Testis (tissue), 2 donors: ENCODE measurements at regions not wholly inside any gene's neighbourhood (a gene's known extent, or its start where the extent isn't known, plus 50 kb on each side); places are given as distances from the start of the nearest gene placed in this dataset.

ENCODE experiments used
- DNase-seq: peaks from one replicate; pipeline ENCODE4 v3.0.0-alpha.2; 2019
- H3K27ac ChIP-seq, 2 donors: fragments of 200-600 bp; sonication (generic); one replicate each; pipeline ENCODE4 v1.5.1; 2019
- H3K27me3 ChIP-seq: fragments of 200-600 bp; sonication (generic); one replicate; pipeline ENCODE4 v1.5.1; 2019
- H3K36me3 ChIP-seq: fragments of 200-600 bp; sonication (generic); one replicate; pipeline ENCODE4 v1.5.1; 2017; ENCODE audit warnings: low read depth; ENCODE audit errors: missing control alignments
- H3K4me1 ChIP-seq: fragments of 200-600 bp; sonication (generic); one replicate; pipeline ENCODE4 v1.5.1; 2019
- H3K4me3 ChIP-seq, 2 donors: fragments of 200-600 bp; sonication (generic); one replicate each; pipeline ENCODE4 v1.5.1; 2017 to 2019
- H3K9me3 ChIP-seq: fragments of 200-600 bp; sonication (generic); one replicate; pipeline ENCODE4 v1.5.1; 2017
- POLR2A ChIP-seq: fragments of 450-650 bp; IDR thresholded peaks from one replicate; pipeline ENCODE4 v1.6.1; 2017; ENCODE audit warnings: antibody characterized with exemption, mild to moderate bottlenecking, moderate library complexity
- WGBS, 2 donors: methylation state at CpG; one replicate each; pipeline ENCODE4 v1.1.5; 2018; 5-methylcytosine and 5-hydroxymethylcytosine counted together
- intact Hi-C: fragments of 100-400 bp; cut with DNase I; formaldehyde crosslinking; loops from one replicate; pipeline ENCODE4 v1.15.1; 2023; ENCODE audit warnings: low total_unique reads
- TF ChIP-seq, protein P1 (sequence below), 3 experiments: fragments of 450-650 bp in 2 of 3; fragments of 200-600 bp in 1 of 3; sonication (generic) in 1 of 3; IDR thresholded peaks; one replicate each; pipeline ENCODE4 v1.5.1; 2016 to 2019; ENCODE audit warnings: antibody characterized with exemption in 3 of 3, mild to moderate bottlenecking in 2 of 3, moderate library complexity in 1 of 3

DNA sequence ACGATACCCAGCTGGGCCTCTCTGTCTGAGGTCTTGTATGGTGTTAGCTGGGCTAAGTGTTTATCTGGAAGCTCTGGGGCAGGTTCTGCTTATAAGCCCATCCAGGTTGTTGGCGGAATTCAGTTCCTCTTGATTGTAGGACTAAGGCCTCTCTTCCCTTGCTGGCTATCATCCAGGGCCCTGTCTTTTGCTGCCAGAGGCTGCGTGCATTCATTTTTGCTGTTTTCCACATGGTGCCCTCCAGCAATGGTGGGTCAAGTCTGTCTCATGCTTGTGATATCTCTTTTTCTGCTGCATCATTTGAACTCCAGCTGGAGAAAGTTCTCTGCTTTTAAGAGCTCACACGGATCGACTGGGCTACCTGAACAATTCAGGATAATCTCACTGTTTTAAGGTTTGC lies 105.7 kb upstream of the ZNF618 start:
- WGBS, 2 donors = 78 to 92% methylated on average over 5 of the region's 5 CpGs
- no peaks in the 10 kb centered on the region for H3K9me3 ChIP-seq
- DNase-seq = no peak
- H3K27ac ChIP-seq = no peak overlapping the region
- no peaks in the 10 kb centered on the region for H3K36me3 ChIP-seq
- H3K27me3 ChIP-seq = no peaks in the 10 kb centered on the region
- no peak overlapping the region for H3K4me3 ChIP-seq
- no peaks in the 10 kb centered on the region for H3K4me1 ChIP-seq
- intact Hi-C loops = no loop called here
- no peak for TF ChIP-seq POLR2A
- TF ChIP-seq, protein P1, sequence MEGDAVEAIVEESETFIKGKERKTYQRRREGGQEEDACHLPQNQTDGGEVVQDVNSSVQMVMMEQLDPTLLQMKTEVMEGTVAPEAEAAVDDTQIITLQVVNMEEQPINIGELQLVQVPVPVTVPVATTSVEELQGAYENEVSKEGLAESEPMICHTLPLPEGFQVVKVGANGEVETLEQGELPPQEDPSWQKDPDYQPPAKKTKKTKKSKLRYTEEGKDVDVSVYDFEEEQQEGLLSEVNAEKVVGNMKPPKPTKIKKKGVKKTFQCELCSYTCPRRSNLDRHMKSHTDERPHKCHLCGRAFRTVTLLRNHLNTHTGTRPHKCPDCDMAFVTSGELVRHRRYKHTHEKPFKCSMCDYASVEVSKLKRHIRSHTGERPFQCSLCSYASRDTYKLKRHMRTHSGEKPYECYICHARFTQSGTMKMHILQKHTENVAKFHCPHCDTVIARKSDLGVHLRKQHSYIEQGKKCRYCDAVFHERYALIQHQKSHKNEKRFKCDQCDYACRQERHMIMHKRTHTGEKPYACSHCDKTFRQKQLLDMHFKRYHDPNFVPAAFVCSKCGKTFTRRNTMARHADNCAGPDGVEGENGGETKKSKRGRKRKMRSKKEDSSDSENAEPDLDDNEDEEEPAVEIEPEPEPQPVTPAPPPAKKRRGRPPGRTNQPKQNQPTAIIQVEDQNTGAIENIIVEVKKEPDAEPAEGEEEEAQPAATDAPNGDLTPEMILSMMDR (IDR thresholded peaks at IDR 0.05) = no peak

DNA sequence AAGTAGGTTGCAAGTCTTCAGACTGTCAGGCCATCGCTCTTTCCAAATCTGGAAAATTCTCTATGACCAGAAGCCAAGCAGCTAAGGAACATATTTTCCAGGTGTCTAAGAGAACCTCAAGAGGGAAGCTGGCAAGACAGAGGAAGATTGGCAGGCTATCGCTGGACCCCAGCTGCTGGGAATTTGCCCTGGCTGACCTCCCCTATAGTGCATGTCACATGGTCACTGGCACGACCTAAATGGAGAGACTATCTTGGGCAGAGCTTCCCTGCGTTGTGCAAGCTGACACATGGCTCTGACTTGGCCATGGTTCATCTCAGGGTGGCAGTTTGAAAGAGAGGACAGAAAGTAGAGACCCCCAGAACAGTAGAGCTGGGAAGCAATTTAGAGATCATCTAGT lies 104.9 kb upstream of the ZNF618 start:
- no peaks in the 10 kb centered on the region for H3K9me3 ChIP-seq
- H3K4me1 ChIP-seq = no peaks in the 10 kb centered on the region
- intact Hi-C loops = no loop called here
- no peak for TF ChIP-seq POLR2A
- TF ChIP-seq, protein P1 (IDR thresholded peaks at IDR 0.05) = no peak
- no peak for DNase-seq
- H3K36me3 ChIP-seq = no peaks in the 10 kb centered on the region
- no peaks in the 10 kb centered on the region for H3K27me3 ChIP-seq
- H3K27ac ChIP-seq = no peak overlapping the region
- 81 to 90% methylated on average over 3 to 4 of the region's 4 CpGs for WGBS, 2 donors
- H3K4me3 ChIP-seq = no peak overlapping the region

DNA sequence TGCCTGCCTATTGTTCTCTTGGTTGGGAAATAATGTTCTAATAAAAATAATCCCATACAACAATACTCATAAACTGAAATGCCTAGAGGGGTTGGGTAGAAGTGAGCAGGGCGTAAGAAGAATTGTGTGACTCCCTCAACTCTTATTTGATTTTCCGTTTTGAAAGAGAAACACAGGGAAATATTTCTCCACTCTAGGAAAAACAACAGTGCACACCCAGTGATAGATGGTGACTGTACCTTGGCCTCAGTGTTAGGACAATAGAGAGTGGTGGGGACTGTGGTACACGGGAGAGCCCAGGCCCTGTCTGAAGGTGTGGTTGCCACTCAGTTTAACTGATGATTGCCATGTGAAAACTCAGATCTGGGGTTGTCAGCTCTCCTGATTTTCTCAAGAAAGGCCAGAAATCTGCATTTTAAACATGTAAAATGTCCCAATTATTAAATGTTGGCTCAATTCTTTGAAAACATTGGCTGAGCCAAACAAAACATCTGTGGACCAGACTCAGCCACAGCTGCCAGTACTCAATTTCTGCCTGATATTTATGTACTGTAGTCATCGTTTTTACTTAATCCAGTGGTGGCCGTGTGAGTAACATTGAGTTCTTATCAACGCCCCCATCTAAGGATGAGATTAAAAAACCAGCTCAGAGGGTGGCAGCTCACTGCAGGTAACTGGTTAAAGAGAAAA lies 103.8 kb upstream of the ZNF618 start:
- WGBS, 2 donors = 45 to 56% methylated on average over 6 of the region's 6 CpGs
- H3K27me3 ChIP-seq = no peaks in the 10 kb centered on the region
- no peaks in the 10 kb centered on the region for H3K4me1 ChIP-seq
- no peak overlapping the region for H3K4me3 ChIP-seq
- H3K27ac ChIP-seq = no peak overlapping the region
- DNase-seq = peak; percentile 20
- no peak for TF ChIP-seq POLR2A
- TF ChIP-seq, protein P1 (IDR thresholded peaks at IDR 0.05) = no peak
- intact Hi-C loops = no loop called here
- no peaks in the 10 kb centered on the region for H3K36me3 ChIP-seq
- H3K9me3 ChIP-seq = no peaks in the 10 kb centered on the region

DNA sequence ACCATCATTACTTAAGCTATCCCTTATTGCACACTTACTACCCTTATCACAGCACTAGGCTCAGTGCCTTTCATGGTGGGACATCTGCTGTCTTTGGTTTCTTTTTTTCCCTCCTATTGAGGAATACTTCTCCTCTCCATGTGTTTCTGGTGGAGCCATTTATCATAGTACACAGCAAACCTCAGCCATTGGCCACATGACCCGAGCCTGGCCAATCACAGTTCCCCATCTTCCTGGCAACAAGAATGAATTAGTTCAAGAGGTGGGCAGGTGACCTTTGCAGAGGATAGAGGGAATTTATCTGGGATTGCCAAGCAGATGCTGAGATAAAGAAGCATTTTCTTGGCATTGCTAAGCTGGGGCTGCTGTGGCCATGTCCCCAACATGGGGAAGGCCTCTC lies 101.1 kb upstream of the ZNF618 start:
- no peak for DNase-seq

More for the DNA sequence above, 101.1 kb upstream of the ZNF618 start:
- intact Hi-C loops = no loop called here
- TF ChIP-seq, protein P1 (IDR thresholded peaks at IDR 0.05) = no peak
- no peak for TF ChIP-seq POLR2A
- H3K27me3 ChIP-seq = no peaks in the 10 kb centered on the region
- H3K36me3 ChIP-seq = no peaks in the 10 kb centered on the region
- 83 to 94% methylated on average over 1 of the region's 1 CpG for WGBS, 2 donors
- no peak overlapping the region for H3K27ac ChIP-seq
- no peak overlapping the region for H3K4me3 ChIP-seq
- no peaks in the 10 kb centered on the region for H3K9me3 ChIP-seq
- no peaks in the 10 kb centered on the region for H3K4me1 ChIP-seq
